HG03095 (cell line): ENCODE measurements at regions not wholly inside any gene's neighbourhood (a gene's known extent, or its start where the extent isn't known, plus 50 kb on each side); places are given as distances from the start of the nearest gene placed in this dataset.

Experiments used
- ATAC-seq: cut with Tn5 transposase; IDR thresholded peaks from one replicate; pipeline ENCODE4 v1.9.1; 2021; ENCODE audit warnings: moderate library complexity; ENCODE audit not compliant: unreplicated experiment

GRCh38 chr2:195498839-195499490, 158.1 kb upstream of the SLC39A10 start:
- no peak for ATAC-seq

GRCh38 chr2:195498176-195498575, 158.8 kb upstream of the SLC39A10 start:
- ATAC-seq: peak; percentile 72

- no peak for ATAC-seq
Observed at GRCh38 chr2:195496991-195497390, 160.0 kb upstream of the SLC39A10 start.

GRCh38 chr2:195495966-195496365, 161.1 kb upstream of the SLC39A10 start:
- no peak for ATAC-seq

GRCh38 chr2:195495351-195495750, 161.7 kb upstream of the SLC39A10 start:
- ATAC-seq: no peak

- ATAC-seq: no peak
Observed at GRCh38 chr2:195494451-195494850, 162.6 kb upstream of the SLC39A10 start.

- ATAC-seq: no peak
Observed at GRCh38 chr2:195493416-195493815, 163.6 kb upstream of the SLC39A10 start.

GRCh38 chr2:195490319-195490718, 166.7 kb upstream of the SLC39A10 start:
- no peak for ATAC-seq

GRCh38 chr2:195489101-195489500, 167.9 kb upstream of the SLC39A10 start:
- no peak for ATAC-seq

- ATAC-seq: no peak
Observed at GRCh38 chr2:195488567-195488966, 168.5 kb upstream of the SLC39A10 start.

- peak; percentile 66 for ATAC-seq
Observed at GRCh38 chr2:195486987-195487644, 169.9 kb upstream of the SLC39A10 start.

- ATAC-seq: no peak
Observed at GRCh38 chr2:195486520-195486919, 170.5 kb upstream of the SLC39A10 start.

- ATAC-seq: no peak
Observed at GRCh38 chr2:195482010-195482409, 175.0 kb upstream of the SLC39A10 start.

- ATAC-seq: no peak
Observed at GRCh38 chr2:195480121-195480520, 176.9 kb upstream of the SLC39A10 start.

- no peak for ATAC-seq
Observed at GRCh38 chr2:195479407-195479806, 177.6 kb upstream of the SLC39A10 start.

GRCh38 chr2:195477996-195478382, 179.0 kb upstream of the SLC39A10 start:
- ATAC-seq: no peak

- ATAC-seq: no peak
Observed at GRCh38 chr2:195477248-195477995, 179.6 kb upstream of the SLC39A10 start.

- no peak for ATAC-seq
Observed at GRCh38 chr2:195475336-195475735, 181.7 kb upstream of the SLC39A10 start.

- no peak for ATAC-seq
Observed at GRCh38 chr2:195473862-195474261, 183.2 kb upstream of the SLC39A10 start.

GRCh38 chr2:195472501-195473234, 184.4 kb upstream of the SLC39A10 start:
- ATAC-seq: no peak

- no peak for ATAC-seq
Observed at GRCh38 chr2:195471807-195472206, 185.2 kb upstream of the SLC39A10 start.
